Vagina (tissue), 2 donors: ENCODE measurements at regions not wholly inside any gene's neighbourhood (a gene's known extent, or its start where the extent isn't known, plus 50 kb on each side); places are given as distances from the start of the nearest gene placed in this dataset.

Experiments used
- CTCF ChIP-seq, 3 experiments: fragments of 450-650 bp in 2 of 3; fragments of 200-600 bp in 1 of 3; sonication (generic) in 1 of 3; IDR thresholded peaks; one replicate each; pipeline ENCODE4 v1.5.1; 2017 to 2019; ENCODE audit warnings: antibody characterized with exemption in 3 of 3, mild to moderate bottlenecking in 2 of 3, moderate library complexity in 2 of 3
- POLR2A ChIP-seq, 2 donors: fragments of 450-650 bp; IDR thresholded peaks; one replicate each; pipeline ENCODE4 v1.6.1; 2017; ENCODE audit warnings: antibody characterized with exemption in 2 of 2, mild to moderate bottlenecking in 2 of 2, moderate library complexity in 2 of 2
- POLR2AphosphoS5 ChIP-seq, 2 donors: sonication (generic); formaldehyde crosslinking; IDR thresholded peaks; one replicate each; pipeline ENCODE4 v1.9.0; 2017; ENCODE audit warnings: antibody characterized with exemption in 2 of 2, mild to moderate bottlenecking in 2 of 2, low read depth in 1 of 2; ENCODE audit not compliant: insufficient read depth in 1 of 2

GRCh38 chr4:138598226-138598625 lies 356.1 kb upstream of the SLC7A11 start:
- TF ChIP-seq POLR2A (IDR thresholded peaks at IDR 0.05) (no peak), CTCF (IDR thresholded peaks at IDR 0.05) (no peak), POLR2AphosphoS5 (IDR thresholded peaks at IDR 0.05; ENCODE audit: insufficient read depth in 1 of 2, low read depth in 1 of 2) (no peak)
